ENCODE measurements at regions not wholly inside any gene's neighbourhood (a gene's known extent, or its start where the extent isn't known, plus 50 kb on each side); places are given as distances from the start of the nearest gene placed in this dataset.

GRCh38 chr19:22517496-22518411 is 95.6 kb upstream of the ZNF98 start:
- TF ChIP-seq KLF16 (tag by site-specific recombination; IDR thresholded peaks at IDR 0.05) (no peak), MZF1 (tag by site-specific recombination; IDR thresholded peaks at IDR 0.05; ENCODE audit: borderline replicate concordance) (no peak), ZNF24 (tag by site-specific recombination; IDR thresholded peaks at IDR 0.05) (no peak), PATZ1 (tag by site-specific recombination; IDR thresholded peaks at IDR 0.05) (no peak), CTCF (tag by site-specific recombination; IDR thresholded peaks at IDR 0.05) (no peak), ZNF792 (tag by site-specific recombination; IDR thresholded peaks at IDR 0.05) (no peak), ZNF311 (tag by site-specific recombination; IDR thresholded peaks at IDR 0.05; ENCODE audit: borderline replicate concordance) (no peak), KLF10 (tag by site-specific recombination; IDR thresholded peaks at IDR 0.05) (no peak), ZNF335 (tag by site-specific recombination; conservative IDR thresholded peaks at IDR 0.05) (no peak), ZNF626 (tag by site-specific recombination; IDR thresholded peaks at IDR 0.05) (no peak), REST (tag by site-specific recombination; IDR thresholded peaks at IDR 0.05) (no peak), KLF1 (tag by site-specific recombination; IDR thresholded peaks at IDR 0.05) (no peak), ZSCAN30 (tag by site-specific recombination; IDR thresholded peaks at IDR 0.05) (no peak)

Measured in HEK293 (cell line).